ENCODE measurements at regions not wholly inside any gene's neighbourhood (a gene's known extent, or its start where the extent isn't known, plus 50 kb on each side); places are given as distances from the start of the nearest gene placed in this dataset.

GRCh38 chr9:79955300-79955699 is 383.5 kb downstream of the TLE4 start:
- no peak for DNase-seq

GRCh38 chr9:79953908-79954307 is 382.1 kb downstream of the TLE4 start:
- DNase-seq, result no peak

- no peak for DNase-seq
Observed at GRCh38 chr9:79952401-79952800, 380.6 kb downstream of the TLE4 start.

- no peak for DNase-seq
Observed at GRCh38 chr9:79946712-79947111, 374.9 kb downstream of the TLE4 start.

GRCh38 chr9:79945495-79945894 is 373.7 kb downstream of the TLE4 start:
- DNase-seq, result no peak

- DNase-seq, result no peak
Observed at GRCh38 chr9:79945016-79945415, 373.3 kb downstream of the TLE4 start.

- no peak for DNase-seq
Observed at GRCh38 chr9:79940919-79941318, 369.2 kb downstream of the TLE4 start.

GRCh38 chr9:79939819-79940218 is 368.1 kb downstream of the TLE4 start:
- no peak for DNase-seq

- DNase-seq, result no peak
Observed at GRCh38 chr9:79936336-79936735, 364.6 kb downstream of the TLE4 start.

- DNase-seq, result no peak
Observed at GRCh38 chr9:79929285-79929684, 357.5 kb downstream of the TLE4 start.

- no peak for DNase-seq
Observed at GRCh38 chr9:79928661-79929223, 357.0 kb downstream of the TLE4 start.

- DNase-seq, result no peak
Observed at GRCh38 chr9:79925326-79925725, 353.6 kb downstream of the TLE4 start.

GRCh38 chr9:79924836-79925235 is 353.1 kb downstream of the TLE4 start:
- DNase-seq, result no peak

GRCh38 chr9:79917421-79917820 is 345.7 kb downstream of the TLE4 start:
- no peak for DNase-seq

- no peak for DNase-seq
Observed at GRCh38 chr9:79913867-79914266, 342.1 kb downstream of the TLE4 start.

GRCh38 chr9:79912318-79913070 is 340.7 kb downstream of the TLE4 start:
- DNase-seq, result no peak

- DNase-seq, result no peak
Observed at GRCh38 chr9:79911724-79912123, 340.0 kb downstream of the TLE4 start.

GRCh38 chr9:79902825-79903600 is 331.2 kb downstream of the TLE4 start:
- DNase-seq, result no peak

- no peak for DNase-seq
Observed at GRCh38 chr9:79900754-79901153, 329.0 kb downstream of the TLE4 start.

GRCh38 chr9:79896390-79896980 is 324.7 kb downstream of the TLE4 start:
- DNase-seq, result no peak

GRCh38 chr9:79895232-79895631 is 323.5 kb downstream of the TLE4 start:
- DNase-seq, result no peak

GRCh38 chr9:79889369-79889768 is 317.6 kb downstream of the TLE4 start:
- no peak for DNase-seq

- DNase-seq, result no peak
Observed at GRCh38 chr9:79885093-79885857, 313.5 kb downstream of the TLE4 start.
